ENCODE measurements at regions not wholly inside any gene's neighbourhood (a gene's known extent, or its start where the extent isn't known, plus 50 kb on each side); places are given as distances from the start of the nearest gene placed in this dataset.

DNA sequence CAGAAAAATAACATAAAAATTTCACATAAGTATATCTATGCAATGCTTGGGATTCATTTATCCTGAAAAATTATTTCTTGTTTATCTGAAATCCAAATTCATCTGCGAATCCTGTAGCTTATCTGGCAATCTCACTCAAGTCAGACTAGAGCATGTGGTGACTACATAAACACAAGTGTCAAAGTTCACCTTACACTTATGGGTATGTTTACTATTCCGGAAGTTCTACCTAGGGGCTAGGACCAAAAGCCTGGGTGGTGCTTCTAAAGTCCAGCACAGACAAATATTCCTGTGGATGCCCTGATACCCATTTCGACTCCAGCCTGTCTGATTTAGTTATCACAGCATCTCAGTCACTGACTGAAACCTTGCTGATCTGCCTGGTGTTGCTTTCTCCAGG lies 364.0 kb downstream of the METTL4 start:
- no peaks in the 10 kb centered on the region for H3K4me1 ChIP-seq (ENCODE audit: low read length)
- H3K36me3 ChIP-seq (replicated peaks; ENCODE audit: insufficient read depth, low read length), result no peaks in the 10 kb centered on the region
- no peak overlapping the region for H3K9ac ChIP-seq (ENCODE audit: low read length)
- H3F3A ChIP-seq (ENCODE audit: insufficient read depth, low read length), result no peaks in the 10 kb centered on the region
- no peak overlapping the region for H3K27ac ChIP-seq (ENCODE audit: low read length)
- TF ChIP-seq, protein P1, sequence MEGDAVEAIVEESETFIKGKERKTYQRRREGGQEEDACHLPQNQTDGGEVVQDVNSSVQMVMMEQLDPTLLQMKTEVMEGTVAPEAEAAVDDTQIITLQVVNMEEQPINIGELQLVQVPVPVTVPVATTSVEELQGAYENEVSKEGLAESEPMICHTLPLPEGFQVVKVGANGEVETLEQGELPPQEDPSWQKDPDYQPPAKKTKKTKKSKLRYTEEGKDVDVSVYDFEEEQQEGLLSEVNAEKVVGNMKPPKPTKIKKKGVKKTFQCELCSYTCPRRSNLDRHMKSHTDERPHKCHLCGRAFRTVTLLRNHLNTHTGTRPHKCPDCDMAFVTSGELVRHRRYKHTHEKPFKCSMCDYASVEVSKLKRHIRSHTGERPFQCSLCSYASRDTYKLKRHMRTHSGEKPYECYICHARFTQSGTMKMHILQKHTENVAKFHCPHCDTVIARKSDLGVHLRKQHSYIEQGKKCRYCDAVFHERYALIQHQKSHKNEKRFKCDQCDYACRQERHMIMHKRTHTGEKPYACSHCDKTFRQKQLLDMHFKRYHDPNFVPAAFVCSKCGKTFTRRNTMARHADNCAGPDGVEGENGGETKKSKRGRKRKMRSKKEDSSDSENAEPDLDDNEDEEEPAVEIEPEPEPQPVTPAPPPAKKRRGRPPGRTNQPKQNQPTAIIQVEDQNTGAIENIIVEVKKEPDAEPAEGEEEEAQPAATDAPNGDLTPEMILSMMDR (IDR thresholded peaks at IDR 0.05; ENCODE audit: low read length), result no peak
- TF ChIP-seq EZH2 (optimal IDR thresholded peaks at IDR 0.05; ENCODE audit: low read depth, low read length), result no peak
- TF ChIP-seq EZH2phosphoT487 (IDR thresholded peaks at IDR 0.05; ENCODE audit: low read length), result no peak
- no peaks in the 10 kb centered on the region for H3K27me3 ChIP-seq (replicated peaks; ENCODE audit: insufficient read depth, low read length)
- no peaks in the 10 kb centered on the region for H4K20me1 ChIP-seq (ENCODE audit: insufficient read depth, low read length)
- no peak overlapping the region for H3K4me3 ChIP-seq (ENCODE audit: low read length)
- no peaks in the 10 kb centered on the region for H3K79me2 ChIP-seq (ENCODE audit: low read length)
- no peaks in the 10 kb centered on the region for H3K9me3 ChIP-seq (replicated peaks; ENCODE audit: insufficient read depth, low read length)
- H3K9me2 ChIP-seq (replicated peaks; ENCODE audit: insufficient read depth, low read length), result no peaks in the 10 kb centered on the region
- H3K4me2 ChIP-seq (ENCODE audit: low read depth, low read length), result no peak overlapping the region
- DNase-seq, result no peak
- H2AFZ ChIP-seq (ENCODE audit: low read length), result no peak overlapping the region

DNA sequence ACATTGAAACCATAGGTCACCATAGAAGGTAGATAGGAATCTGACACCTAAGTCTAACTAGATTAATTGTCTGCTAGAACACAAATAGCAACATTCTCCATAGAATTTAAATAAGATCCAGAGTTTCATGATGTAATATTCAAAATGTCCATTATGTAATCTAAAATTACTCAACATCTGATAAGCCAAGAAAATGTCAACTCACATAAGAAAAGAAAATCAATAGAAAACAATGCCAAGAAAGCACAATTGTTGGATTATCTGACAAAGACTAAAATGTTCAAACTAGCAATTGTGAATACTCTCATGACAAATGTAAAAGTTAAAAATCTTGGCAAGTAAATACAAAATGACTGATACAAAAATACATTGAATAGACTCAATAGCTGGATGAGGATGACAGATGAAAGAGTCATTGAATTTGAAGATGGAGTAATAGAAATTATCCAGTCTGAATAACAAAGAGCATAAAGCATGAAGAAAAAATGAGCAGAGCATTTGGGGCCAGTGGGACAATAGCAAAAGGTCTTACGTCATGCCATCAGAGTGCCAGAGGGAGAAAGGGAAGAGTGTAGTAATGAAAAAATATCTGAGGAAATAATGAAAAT lies 358.6 kb downstream of the METTL4 start:
- Histone ChIP-seq H3K27me3 (replicated peaks; ENCODE audit: insufficient read depth, low read length) (no peaks in the 10 kb centered on the region), H3K36me3 (replicated peaks; ENCODE audit: insufficient read depth, low read length) (no peaks in the 10 kb centered on the region), H2AFZ (ENCODE audit: low read length) (no peak overlapping the region), H3F3A (ENCODE audit: insufficient read depth, low read length) (no peaks in the 10 kb centered on the region), H3K9ac (ENCODE audit: low read length) (no peak overlapping the region), H3K79me2 (ENCODE audit: low read length) (no peaks in the 10 kb centered on the region), H3K4me2 (ENCODE audit: low read depth, low read length) (no peak overlapping the region), H4K20me1 (ENCODE audit: insufficient read depth, low read length) (no peaks in the 10 kb centered on the region), H3K4me3 (ENCODE audit: low read length) (no peak overlapping the region), H3K9me2 (replicated peaks; ENCODE audit: insufficient read depth, low read length) (no peaks in the 10 kb centered on the region), H3K27ac (ENCODE audit: low read length) (no peak overlapping the region), H3K4me1 (ENCODE audit: low read length) (no peaks in the 10 kb centered on the region), H3K9me3 (replicated peaks; ENCODE audit: insufficient read depth, low read length) (no peaks in the 10 kb centered on the region)
- TF ChIP-seq EZH2 (optimal IDR thresholded peaks at IDR 0.05; ENCODE audit: low read depth, low read length) (no peak), EZH2phosphoT487 (IDR thresholded peaks at IDR 0.05; ENCODE audit: low read length) (no peak)
- TF ChIP-seq, protein P1 (IDR thresholded peaks at IDR 0.05; ENCODE audit: low read length), result no peak
- DNase-seq, result no peak

DNA sequence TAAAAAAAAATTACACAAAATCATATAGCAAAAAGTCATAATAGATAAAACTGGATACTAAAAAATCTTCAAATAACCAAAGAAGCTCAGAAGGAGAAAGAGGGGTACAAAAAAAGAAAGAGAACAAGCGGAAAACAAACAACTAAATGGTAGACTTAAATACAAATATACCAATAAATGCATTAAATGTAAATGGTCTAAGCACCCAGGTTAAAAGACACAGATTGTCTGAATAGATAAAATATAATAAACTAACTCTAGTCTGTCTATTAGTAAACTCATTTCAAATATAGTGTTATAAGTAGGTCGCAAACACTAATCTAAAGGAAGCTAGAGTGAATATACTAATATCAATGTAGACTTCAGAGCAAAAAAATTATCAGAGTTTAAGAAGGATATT lies 357.4 kb downstream of the METTL4 start:
- Histone ChIP-seq H3K36me3 (replicated peaks; ENCODE audit: insufficient read depth, low read length) (no peaks in the 10 kb centered on the region), H3K9me3 (replicated peaks; ENCODE audit: insufficient read depth, low read length) (no peaks in the 10 kb centered on the region), H3F3A (ENCODE audit: insufficient read depth, low read length) (no peaks in the 10 kb centered on the region), H3K79me2 (ENCODE audit: low read length) (no peaks in the 10 kb centered on the region), H4K20me1 (ENCODE audit: insufficient read depth, low read length) (no peaks in the 10 kb centered on the region), H3K27ac (ENCODE audit: low read length) (no peak overlapping the region), H3K4me3 (ENCODE audit: low read length) (no peak overlapping the region), H3K4me1 (ENCODE audit: low read length) (no peaks in the 10 kb centered on the region), H3K9me2 (replicated peaks; ENCODE audit: insufficient read depth, low read length) (no peaks in the 10 kb centered on the region), H3K4me2 (ENCODE audit: low read depth, low read length) (no peak overlapping the region), H3K27me3 (replicated peaks; ENCODE audit: insufficient read depth, low read length) (no peaks in the 10 kb centered on the region), H2AFZ (ENCODE audit: low read length) (no peak overlapping the region), H3K9ac (ENCODE audit: low read length) (no peak overlapping the region)
- DNase-seq, result no peak
- no peak for TF ChIP-seq EZH2phosphoT487 (IDR thresholded peaks at IDR 0.05; ENCODE audit: low read length)
- TF ChIP-seq EZH2 (optimal IDR thresholded peaks at IDR 0.05; ENCODE audit: low read depth, low read length), result no peak
- TF ChIP-seq, protein P1 (IDR thresholded peaks at IDR 0.05; ENCODE audit: low read length), result no peak
